AG08395 (cell line): ENCODE measurements at regions not wholly inside any gene's neighbourhood (a gene's known extent, or its start where the extent isn't known, plus 50 kb on each side); places are given as distances from the start of the nearest gene placed in this dataset.

Experiments used
- DNase-seq: peaks from one replicate; pipeline ENCODE4 v3.0.0; 2012; ENCODE audit warnings: mixed read lengths, low spot score

DNA sequence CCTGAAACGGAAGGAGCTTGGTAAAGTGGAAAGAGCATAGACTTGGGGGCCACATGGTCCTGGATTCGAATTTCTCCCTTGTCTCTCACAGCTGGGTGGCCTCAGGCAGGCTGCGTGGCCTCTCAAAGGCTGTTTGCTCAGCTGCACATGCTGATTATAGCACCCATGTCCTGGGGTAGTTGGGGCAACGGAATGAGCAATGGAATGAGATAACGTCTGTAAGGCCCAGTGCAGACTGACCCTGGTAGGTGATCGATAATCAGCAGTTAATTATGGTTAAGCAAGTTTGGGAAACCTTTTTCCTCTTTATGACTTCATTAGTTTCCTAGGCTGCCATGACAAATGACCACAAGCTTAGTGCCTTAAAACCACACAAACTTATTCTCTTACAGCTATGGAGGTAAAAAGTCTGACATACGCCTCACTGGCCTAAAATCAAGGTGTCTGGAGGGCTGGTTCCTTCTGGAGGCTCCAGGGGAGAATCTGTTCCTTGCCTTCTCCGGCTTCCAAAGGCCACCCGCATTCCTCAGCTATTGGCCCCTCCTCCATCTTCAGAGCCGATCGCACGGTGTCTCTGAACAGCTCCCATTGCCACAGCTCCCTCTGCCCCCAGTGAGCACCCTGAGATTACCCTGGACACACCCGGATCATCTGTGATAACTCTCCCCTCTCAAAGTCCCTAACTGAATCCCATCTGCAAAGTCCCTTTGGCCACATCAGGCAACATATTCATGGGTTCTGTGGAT is 294.9 kb upstream of the FOXF1 start:
- no peak for DNase-seq

DNA sequence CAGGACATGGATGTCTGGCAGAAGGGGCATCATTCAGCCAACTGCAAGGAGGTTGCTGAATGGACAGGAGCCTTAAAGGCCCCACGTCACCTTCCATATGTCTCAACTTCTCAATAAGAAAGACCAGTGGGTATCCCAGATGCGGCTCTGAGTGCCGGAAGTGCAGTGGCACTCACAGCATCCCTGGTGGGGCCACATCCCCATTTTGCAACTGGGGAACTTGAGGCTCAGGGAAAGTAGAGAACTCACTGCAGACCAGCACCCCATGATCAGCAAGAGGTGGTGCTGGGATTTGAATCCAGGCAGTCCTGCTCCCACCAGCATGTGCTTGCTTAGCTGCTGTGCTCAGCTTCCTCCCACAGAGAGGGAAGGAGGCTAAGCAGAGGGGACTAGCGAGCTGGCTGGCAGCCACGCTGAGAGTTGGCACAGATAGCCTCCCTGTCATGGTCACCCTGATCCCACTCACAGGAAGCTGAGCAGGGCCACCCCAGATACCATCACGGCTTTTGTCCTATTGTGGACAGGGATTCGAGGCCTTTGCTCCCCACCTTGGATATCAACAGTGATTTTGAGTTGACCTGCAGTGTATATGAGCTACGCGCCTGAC is 294.2 kb upstream of the FOXF1 start:
- no peak for DNase-seq

DNA sequence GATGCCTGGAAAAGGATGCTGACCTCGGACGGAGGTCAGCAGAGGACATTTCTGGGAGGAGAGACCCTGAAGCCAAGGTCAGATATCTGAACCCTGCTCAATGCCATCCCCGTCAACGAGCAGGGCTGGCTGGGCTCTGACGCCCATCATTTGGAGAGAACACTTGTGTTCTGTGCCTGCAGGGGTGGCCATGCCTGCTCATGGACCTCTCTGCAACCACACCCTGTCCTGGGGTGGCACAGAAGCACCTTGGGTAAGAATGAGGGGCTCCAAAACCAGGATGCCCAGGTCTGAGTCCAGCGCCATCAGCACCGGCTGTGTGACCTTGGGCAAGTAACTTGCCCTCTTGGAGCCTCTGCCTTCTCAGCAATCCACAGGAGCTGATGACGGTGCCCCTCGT is 293.7 kb upstream of the FOXF1 start:
- DNase-seq = no peak

DNA sequence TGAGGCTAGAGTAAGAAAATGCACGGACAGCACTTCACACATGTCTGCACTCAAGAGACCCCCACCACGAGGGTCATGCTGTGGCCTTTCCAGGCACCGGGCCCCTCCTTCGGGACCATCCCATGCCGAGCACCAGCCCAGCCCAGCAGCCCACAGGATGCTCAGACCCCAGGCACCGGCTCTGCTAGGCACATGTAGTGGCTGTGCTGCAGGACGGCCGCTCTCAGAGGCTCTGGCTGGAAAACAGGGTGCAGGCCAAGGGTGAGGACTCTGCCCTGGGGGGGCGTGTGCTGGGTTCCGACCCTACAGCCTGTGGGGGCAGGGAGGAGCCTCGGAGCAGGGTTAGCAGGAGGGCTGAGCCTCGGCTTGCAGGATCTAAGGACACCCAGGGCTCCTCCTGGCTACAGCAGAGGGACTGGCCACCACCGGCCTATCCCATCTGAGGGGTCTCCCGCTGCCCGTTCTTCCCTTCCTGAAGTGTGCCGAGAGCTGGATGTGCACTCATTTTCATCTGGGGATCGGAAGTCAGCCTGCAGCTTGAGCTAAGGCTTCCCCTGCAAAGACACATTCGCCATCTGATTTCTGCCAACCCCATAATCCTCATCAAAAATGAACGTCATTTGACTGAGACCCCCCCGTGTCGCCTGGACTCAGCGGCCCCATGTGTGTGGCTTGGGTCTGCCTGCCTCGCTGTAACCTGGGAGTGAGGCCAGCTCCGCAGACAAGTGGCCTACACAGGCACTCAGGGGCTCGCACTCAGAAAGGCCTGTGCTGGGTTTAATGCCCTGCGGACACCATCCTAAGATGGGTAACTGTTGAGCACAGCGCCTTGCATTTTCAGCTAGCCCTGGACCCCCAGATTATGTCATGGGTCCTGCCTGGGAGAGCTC is 293.1 kb upstream of the FOXF1 start:
- DNase-seq = no peak

DNA sequence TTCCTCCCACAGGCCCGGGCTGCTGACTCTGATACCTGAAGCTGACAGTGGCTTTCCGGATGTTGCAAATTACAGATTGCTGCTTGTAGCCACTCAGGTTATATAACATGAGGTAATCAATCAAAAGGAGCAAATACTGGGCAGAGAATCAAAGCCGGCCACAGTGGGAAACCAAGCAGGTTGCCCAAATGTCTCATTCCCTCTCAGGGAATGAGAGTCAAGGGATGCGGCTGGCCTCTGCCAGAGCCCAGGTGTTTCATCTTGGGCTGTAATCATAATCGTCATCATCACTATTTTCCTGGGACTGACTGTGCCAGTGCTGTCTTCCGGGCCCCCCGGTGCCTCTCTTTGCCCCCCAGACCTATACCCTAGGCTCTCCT is 292.4 kb upstream of the FOXF1 start:
- DNase-seq = no peak

DNA sequence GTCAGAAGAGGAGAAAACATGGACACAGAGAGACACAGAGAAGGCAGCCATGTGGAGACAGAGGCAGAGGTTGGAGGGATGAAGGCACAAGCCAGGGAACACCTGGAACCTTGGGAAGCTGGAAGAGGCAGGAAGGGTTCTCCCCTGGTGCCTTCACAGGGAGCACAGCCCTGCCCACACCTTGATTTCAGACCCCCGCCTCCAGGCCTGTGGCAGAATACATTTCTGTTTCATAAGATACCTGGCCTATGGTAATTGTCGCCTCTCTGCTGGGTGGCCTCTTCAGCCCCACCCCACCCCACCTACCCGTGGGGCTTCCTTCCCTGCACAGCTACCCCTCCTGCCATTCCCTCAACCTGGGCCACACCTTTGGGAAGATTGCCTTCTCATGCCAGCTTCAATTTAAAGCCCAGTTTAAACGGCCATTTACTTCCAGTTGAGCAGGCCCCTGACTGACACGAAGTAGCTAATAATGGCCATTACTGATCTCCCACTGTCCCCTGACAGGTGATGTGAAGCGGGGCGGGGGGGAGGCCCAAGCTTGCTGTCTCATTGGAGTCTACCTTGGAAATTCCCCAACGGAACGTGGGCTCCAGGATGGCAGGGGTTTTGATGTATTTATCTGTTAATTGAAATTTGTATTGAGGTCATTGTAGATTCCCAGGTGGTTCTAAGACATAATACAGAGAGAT is 291.7 kb upstream of the FOXF1 start:
- no peak for DNase-seq

DNA sequence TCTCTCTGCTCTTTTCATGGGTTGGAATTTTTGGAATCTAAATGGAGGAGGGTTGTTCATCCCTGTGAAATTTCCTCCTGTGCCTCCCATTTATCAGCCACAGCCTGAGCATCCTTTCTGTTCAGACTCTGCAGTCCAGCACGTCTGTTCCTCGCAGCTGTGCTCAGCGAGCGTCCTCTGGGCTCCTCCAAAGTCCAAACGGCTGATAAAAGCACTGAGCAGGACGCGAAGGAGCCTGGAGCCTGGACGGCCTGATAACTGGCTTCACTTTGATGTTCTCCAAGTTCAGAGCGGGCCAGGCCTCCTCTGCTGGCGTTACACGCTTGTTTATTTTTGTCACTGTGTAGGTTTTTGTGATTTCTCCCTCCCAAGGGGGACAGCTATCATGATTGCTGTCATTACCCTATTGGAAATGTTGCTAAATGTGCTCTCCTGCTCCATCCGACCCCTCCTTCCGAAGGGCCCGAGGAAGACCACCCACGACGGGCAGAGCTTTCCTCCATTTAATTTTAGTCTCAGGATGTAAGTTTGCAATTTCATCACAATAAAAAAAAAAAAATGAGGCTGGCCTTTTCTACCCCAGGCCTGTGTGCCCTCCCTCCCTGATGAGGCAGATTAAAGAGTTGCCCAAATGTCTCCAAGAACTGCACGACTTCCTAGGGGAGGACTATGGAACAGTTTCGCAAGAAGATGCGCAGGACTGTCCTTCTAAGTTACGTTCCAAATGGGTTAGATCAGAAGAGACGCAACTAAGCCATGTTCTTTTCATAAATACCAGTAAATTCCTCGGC is 290.5 kb upstream of the FOXF1 start:
- no peak for DNase-seq

DNA sequence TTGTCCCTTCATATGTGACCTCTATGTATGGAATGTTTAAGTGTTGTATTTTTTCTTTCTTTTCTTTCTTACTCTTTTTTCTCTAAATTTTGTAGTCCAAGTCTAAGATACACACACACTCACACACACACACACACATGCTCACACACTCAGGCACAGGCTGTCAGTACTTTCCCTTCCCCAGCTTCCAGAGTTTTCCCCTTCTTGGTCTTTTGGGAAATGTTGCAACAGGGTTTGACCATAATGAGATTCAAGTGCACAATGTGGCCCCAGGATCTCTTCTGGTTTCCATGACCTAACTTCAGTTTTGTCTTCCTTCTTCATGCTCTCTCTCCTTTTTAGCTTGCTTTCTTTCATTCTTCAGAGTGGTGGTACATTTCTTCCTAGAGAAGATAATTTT is 289.8 kb upstream of the FOXF1 start:
- DNase-seq = no peak

DNA sequence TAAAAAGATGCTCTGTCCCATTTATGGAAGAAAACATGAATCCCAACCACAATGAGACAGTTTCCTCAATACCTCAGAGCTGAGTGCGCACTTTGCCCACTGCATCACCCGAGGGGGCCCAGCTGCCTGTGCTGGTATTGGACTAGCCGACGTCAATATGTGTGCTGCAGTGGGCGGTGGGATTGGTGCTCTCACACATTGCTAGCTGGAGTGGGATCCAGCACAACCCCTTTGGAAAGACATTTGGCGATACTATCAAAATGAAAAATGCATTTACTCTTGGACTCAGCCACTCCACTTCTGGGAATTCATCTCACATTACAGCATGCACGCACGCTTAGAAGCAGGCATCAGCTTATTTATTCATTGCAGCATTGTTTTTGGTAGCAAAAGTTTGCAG is 289.2 kb upstream of the FOXF1 start:
- DNase-seq = no peak

DNA sequence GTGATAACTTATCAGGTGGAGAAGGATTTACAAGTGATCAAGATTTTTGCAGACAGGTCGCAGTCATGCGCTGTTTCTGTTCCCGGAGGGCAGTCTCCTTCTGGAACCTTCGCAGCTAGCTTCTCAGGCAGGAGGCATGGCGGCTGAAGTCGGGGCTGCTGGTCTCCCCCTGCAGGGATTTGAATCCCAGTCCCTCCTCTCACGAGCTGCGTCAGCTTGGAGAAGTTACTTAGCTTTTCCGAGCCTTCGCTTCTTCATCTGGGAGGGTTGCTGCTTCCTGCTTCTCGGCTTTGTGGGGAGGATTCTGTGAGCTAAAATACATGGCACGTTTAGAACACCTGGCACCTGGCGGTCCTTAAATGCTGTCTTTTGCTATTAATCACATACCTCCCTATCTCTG is 287.8 kb upstream of the FOXF1 start:
- peak; percentile 24 for DNase-seq

DNA sequence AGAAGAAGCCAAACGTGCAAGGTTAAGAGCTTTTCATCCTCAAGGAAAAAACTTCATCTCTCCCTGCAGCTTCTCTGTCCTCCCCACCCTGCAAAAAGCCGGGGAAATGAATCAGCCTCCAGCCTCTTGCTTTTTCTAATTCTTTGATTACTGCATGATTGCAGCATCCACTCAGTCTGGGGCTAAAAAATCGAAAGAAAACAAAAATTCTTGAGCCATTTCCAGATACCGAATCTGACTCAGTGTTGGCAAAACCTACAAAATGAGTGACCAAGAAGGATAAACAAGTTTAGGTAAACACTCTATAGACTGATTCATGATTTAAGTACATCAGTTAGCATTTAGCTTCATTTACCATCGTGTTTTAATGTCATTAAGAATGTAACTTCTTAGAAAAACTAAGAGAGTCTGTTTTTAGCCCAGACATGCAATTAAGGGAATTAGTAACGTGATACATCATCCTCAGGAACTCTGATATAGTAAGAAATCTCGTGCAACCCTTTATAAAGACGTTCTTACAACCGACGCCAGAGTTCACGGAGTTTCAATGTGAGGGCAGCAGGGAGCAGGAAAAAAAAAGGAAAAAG is 287.3 kb upstream of the FOXF1 start:
- DNase-seq = peak; percentile 88

DNA sequence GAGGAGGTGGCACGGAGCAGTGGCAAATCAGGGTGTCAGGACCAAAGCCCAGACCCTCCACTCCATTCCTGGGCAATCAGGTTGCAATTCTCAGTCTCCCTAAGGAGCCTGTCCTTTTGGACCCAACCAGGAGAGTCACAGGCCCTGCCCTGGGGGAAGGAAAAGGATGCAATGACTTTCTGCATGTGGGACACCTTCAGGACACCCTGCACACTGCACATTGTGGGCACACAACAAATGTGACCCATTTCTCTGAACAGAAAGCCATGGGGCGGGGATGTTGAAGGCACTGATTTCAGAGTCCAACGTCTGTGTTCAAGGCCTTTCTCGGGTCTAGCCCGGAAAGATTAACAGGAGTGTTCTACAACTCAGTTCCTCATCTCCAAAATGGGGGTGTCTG is 286.2 kb upstream of the FOXF1 start:
- no peak for DNase-seq

DNA sequence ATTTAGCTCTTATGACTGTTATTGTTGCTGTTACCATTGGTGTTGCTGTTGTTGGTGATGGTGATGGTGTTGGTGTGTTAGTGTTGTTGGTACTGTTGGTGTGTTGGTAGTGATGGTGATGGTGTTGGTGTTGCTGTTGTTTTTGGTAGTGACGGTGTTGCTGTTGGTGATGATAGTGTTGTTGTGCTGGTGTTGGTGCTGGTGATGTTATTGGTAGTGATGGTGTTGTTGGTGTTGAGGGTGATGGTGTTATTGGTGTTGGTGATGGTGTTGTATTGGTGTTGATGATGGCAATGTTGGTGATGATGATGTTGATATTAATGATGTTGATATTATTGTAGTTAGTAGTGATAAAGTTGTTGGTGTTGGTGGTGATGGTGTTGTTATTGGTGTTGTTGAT is 285.7 kb upstream of the FOXF1 start:
- no peak for DNase-seq

DNA sequence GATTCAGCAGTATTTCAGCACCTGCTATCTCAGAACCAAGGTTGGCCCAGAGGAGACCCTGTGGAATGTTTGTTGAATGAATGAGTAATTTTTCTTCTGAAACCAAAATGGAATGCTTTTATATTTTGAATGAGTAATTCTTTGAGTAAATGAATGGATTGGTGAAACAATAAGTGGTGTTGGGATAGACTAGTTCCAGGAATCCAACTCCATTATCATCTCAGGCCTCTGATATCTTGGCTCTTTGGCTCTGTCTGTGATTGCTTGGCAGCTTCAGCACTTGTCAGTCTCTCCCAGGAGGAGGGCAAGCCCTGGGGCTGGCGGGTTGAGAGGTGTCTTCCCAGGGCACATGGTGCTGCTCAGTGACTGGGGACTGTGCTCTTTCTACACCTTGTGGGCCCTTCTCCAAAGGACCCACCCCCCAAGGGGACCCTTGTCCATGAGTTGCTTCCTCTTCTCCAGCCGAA is 284.4 kb upstream of the FOXF1 start:
- no peak for DNase-seq

DNA sequence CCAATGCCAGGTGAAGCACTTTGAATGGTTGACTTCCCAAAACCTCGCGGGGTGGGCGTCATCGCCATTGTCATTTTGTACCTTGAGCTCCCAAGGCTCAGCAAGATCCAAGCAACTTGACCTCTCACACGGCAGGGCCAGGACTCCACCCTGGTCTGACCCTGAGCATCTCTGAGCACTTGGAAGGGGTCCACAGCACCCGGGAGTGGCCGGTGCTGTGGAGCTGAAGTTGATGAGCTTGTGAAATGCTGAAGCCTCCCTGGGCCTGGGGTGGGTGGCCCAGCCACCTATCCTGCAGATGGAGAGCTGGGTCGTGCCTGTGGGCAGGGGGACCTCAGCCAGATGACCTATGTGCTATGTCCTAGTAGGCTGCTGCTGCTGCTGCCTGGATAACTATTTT is 283.3 kb upstream of the FOXF1 start:
- DNase-seq = no peak

DNA sequence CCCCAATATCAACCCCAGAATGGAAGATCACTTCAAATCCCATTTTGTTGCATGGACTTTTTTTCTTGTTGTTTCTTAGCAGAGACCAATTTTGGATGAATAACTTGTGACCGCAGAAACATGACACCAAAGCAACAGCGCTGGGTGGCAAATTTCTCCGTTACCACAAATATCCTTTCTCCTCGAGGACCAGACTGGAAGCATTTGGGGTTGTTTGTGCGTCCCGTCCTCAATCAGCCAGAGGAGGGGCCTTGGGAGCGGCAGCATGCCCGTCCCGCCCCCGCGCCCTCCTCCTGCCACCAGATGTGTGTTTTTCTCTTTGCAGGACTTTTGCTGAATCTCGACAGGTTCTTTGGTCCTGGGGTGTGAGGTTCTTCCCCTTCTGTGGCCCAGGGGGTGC is 282.5 kb upstream of the FOXF1 start:
- peak; percentile 68 for DNase-seq

DNA sequence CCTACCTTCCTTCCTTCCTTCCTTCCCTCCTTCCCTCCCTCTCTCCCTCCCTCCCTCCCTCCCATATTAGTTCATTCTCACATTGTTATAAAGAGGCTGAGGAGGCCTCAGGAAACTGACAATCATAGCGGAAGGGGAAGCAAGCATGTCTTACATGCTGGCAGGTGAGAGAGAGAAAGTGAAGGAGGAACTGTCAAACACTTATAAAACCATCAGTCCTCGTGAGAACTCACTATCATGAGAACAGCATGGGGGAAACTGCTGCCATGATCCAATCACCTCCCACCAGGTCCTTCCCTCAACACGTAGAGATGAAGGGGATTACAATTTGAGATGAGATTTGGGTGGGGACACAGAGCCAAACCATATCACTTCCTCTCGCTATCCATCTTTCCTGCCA is 281.6 kb upstream of the FOXF1 start:
- no peak for DNase-seq

DNA sequence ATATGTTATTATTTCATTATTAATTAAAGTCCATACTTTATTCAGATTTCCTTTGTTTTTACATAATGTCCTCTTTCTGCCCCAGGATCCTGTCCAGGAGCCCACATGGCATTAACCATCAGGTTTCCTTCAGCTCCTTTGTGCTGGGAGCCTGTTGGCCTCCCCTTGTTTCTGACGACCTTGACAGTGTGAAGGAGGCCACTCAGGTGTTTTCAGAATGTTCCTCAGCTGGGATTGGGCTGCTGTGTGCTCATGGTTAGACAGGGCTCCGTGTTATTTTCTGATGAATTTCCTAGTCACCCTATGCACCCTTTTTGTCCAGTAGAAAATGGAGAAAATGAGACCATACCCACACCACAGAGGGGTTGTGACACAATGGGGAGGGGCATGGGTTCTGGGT is 281.0 kb upstream of the FOXF1 start:
- no peak for DNase-seq

DNA sequence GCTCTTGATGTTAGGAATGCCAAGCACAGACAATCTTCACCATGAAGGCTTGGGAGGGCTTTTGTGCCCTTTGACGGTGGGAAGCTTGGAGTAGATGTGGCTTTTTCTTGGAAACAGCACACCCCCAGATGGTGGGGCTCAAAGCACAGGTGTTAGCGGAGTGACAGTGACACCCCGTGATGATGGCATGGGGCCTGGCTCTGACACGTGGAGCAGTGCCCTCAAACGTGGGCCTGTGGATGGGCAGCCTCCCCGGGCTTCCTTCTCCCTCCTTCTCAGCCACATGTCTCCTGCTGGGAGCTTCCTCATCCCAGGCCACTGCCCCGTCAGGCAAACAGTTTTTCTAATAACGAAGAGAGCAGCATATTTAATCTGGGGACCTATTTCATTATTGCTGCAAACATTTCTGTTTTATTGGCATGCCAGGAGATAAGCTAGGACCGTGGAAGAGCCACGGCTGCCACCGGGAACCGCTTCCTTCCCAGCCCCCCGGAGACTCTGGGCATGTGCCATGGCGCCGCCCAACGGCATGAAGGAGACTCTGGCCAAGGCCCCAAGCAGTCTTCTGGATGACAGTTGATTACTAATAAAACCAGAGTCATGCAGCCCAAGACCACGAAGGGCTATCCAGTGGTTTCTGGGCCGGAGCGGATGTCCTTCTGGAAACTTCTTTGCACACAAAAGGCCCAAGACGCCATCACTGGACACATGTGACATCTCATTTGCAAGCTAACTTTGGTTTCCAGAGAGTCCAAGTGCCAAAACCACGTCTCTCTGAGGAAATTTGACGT is 280.3 kb upstream of the FOXF1 start:
- no peak for DNase-seq

DNA sequence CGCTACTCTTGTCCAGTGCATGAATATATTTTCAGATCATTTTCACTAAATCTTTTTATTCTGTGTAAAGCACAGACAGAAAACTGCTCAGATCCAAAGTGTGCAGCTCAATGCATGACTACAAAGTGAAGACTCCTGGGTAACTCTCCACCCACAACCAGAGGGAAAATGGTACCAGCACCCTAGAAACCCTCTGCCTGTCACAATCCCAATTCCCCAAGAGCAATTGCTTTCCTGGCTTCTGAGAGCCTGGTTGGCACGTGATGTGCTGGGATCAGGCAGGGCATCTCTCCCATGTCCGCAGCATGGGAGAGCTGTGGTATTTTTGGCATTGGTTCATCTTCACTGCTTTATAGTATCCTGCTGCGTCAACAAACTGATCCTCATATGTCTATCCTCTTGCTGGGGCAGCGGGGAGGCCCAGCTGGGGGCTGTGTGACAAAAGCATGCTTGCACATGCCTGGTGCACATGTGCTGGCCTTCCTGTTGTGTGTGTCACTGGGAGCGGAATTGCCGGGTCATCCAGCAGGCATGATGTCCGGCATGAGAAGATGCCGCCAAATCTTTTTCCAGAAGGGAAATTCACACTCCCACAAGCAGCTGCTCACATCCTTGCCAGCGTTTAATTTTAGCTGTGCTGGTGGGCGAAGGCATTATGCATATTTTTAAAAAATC is 278.9 kb upstream of the FOXF1 start:
- no peak for DNase-seq
